H9 (cell line): ENCODE measurements at regions not wholly inside any gene's neighbourhood (a gene's known extent, or its start where the extent isn't known, plus 50 kb on each side); places are given as distances from the start of the nearest gene placed in this dataset.

Experiments used
- DNase-seq: peaks from one replicate; pipeline ENCODE4 v3.0.0-alpha.2; 2017
- H2AFZ ChIP-seq: one replicate; pipeline ENCODE4 v1.6.1; 2013; ENCODE audit warnings: mild to moderate bottlenecking, low read length, control low read depth, moderate library complexity
- H2AK5ac ChIP-seq: 2 replicates; pipeline ENCODE4 v1.6.1; 2013; ENCODE audit warnings: low read length, control low read depth, mixed read lengths; ENCODE audit not compliant: insufficient read length
- H2BK120ac ChIP-seq: one replicate; pipeline ENCODE4 v1.6.1; 2013; ENCODE audit warnings: low read depth, mild to moderate bottlenecking, low read length, control low read depth, inconsistent platforms; ENCODE audit not compliant: poor library complexity, severe bottlenecking
- H2BK12ac ChIP-seq: 2 replicates; pipeline ENCODE4 v1.6.1; 2013; ENCODE audit warnings: low read length, control low read depth, mixed read lengths, low read depth; ENCODE audit not compliant: insufficient read length
- H2BK15ac ChIP-seq: 2 replicates; pipeline ENCODE4 v1.6.1; 2013; ENCODE audit warnings: low read depth, low read length, control low read depth
- H2BK20ac ChIP-seq: one replicate; pipeline ENCODE4 v1.6.1; 2013; ENCODE audit warnings: low read depth, mild to moderate bottlenecking, low read length, control low read depth, inconsistent platforms; ENCODE audit not compliant: poor library complexity, severe bottlenecking
- H2BK5ac ChIP-seq: 2 replicates; pipeline ENCODE4 v1.6.1; 2013; ENCODE audit warnings: low read length, control low read depth, mixed read lengths; ENCODE audit not compliant: insufficient read length
- H3K14ac ChIP-seq: 2 replicates; pipeline ENCODE4 v1.6.1; 2013; ENCODE audit warnings: low read length, control low read depth; ENCODE audit not compliant: insufficient read depth
- H3K18ac ChIP-seq: 2 replicates; pipeline ENCODE4 v1.6.1; 2013; ENCODE audit warnings: low read depth, mild to moderate bottlenecking, mixed read lengths, low read length, control low read depth; ENCODE audit not compliant: insufficient read length
- H3K23ac ChIP-seq: 2 replicates; pipeline ENCODE4 v1.6.1; 2013; ENCODE audit warnings: low read length, control low read depth, mixed read lengths, low read depth; ENCODE audit not compliant: insufficient read length
- H3K23me2 ChIP-seq: 2 replicates; pipeline ENCODE4 v1.6.1; 2013; ENCODE audit warnings: low read depth, mild to moderate bottlenecking, mixed read lengths, low read length, control low read depth; ENCODE audit not compliant: insufficient read length, poor library complexity, severe bottlenecking
- H3K27ac ChIP-seq: 2 replicates; pipeline ENCODE4 v1.5.1; 2013; ENCODE audit warnings: low read length, control low read depth, mixed read lengths, low read depth; ENCODE audit not compliant: insufficient read length
- H3K27me3 ChIP-seq: 2 replicates; pipeline ENCODE4 v1.6.1; 2013; ENCODE audit warnings: low read length, control low read depth, inconsistent platforms; ENCODE audit not compliant: insufficient read depth
- H3K4ac ChIP-seq: 2 replicates; pipeline ENCODE4 v1.6.1; 2013; ENCODE audit warnings: low read depth, mild to moderate bottlenecking, control low read depth, inconsistent platforms, low read length, moderate library complexity
- H3K4me1 ChIP-seq: 2 replicates; pipeline ENCODE4 v1.6.1; 2013; ENCODE audit warnings: low read length, control low read depth, inconsistent platforms; ENCODE audit not compliant: insufficient read depth
- H3K4me2 ChIP-seq: 2 replicates; pipeline ENCODE4 v1.6.1; 2013; ENCODE audit warnings: low read length, control low read depth, mixed read lengths; ENCODE audit not compliant: insufficient read length, insufficient read depth
- H3K56ac ChIP-seq: 2 replicates; pipeline ENCODE4 v1.6.1; 2013; ENCODE audit warnings: low read depth, mild to moderate bottlenecking, mixed read lengths, low read length, control low read depth; ENCODE audit not compliant: insufficient read length
- H3K79me1 ChIP-seq: 2 replicates; pipeline ENCODE4 v1.6.1; 2013; ENCODE audit warnings: low read depth, mild to moderate bottlenecking, moderate library complexity, low read length, control low read depth, inconsistent platforms; ENCODE audit not compliant: insufficient read depth, poor library complexity, severe bottlenecking
- H3K79me2 ChIP-seq: 2 replicates; pipeline ENCODE4 v1.6.1; 2013; ENCODE audit warnings: low read length, control low read depth, inconsistent platforms; ENCODE audit not compliant: insufficient read depth
- H3K9ac ChIP-seq: 2 replicates; pipeline ENCODE4 v1.6.1; 2013; ENCODE audit warnings: low read length, control low read depth, mixed read lengths; ENCODE audit not compliant: insufficient read length; ENCODE audit errors: extremely low read depth
- H3K9me3 ChIP-seq: one replicate; pipeline ENCODE4 v1.6.1; 2013; ENCODE audit warnings: low read depth, low read length, inconsistent platforms; ENCODE audit not compliant: control insufficient read depth
- H3T11ph ChIP-seq: one replicate; pipeline ENCODE4 v1.6.1; 2013; ENCODE audit warnings: mild to moderate bottlenecking, low read length, control low read depth, inconsistent platforms
- H4K20me1 ChIP-seq: one replicate; pipeline ENCODE4 v1.6.1; 2013; ENCODE audit not compliant: control insufficient read depth, insufficient read length, insufficient read depth
- H4K5ac ChIP-seq: 2 replicates; pipeline ENCODE4 v1.6.1; 2013; ENCODE audit warnings: low read depth, mild to moderate bottlenecking, mixed read lengths, low read length, control low read depth; ENCODE audit not compliant: insufficient read length
- H4K8ac ChIP-seq: replicated peaks from 2 replicates; pipeline ENCODE4 v1.6.1; 2013; ENCODE audit warnings: low read length, control low read depth, mixed read lengths, low read depth; ENCODE audit not compliant: insufficient read length
- H4K91ac ChIP-seq: 2 replicates; pipeline ENCODE4 v1.6.1; 2013; ENCODE audit warnings: low read depth, mild to moderate bottlenecking, moderate library complexity, mixed read lengths, low read length, control low read depth; ENCODE audit not compliant: insufficient read length
- H3K27ac Mint-ChIP-seq, 3 experiments: 2 replicates in 2 of 3; 3 replicates in 1 of 3; pipeline ENCODE4 v1.8.0; 2020 to 2021; ENCODE audit warnings: mixed read lengths in 3 of 3, mild to moderate bottlenecking in 1 of 3, moderate library complexity in 1 of 3
- H3K27me3 Mint-ChIP-seq: 2 replicates; pipeline ENCODE4 v1.8.0; 2021; ENCODE audit warnings: low read depth, mild to moderate bottlenecking, moderate library complexity, mixed read lengths
- H3K36me3 Mint-ChIP-seq, 3 experiments: 2 replicates in 2 of 3; 3 replicates in 1 of 3; pipeline ENCODE4 v1.8.0; 2020 to 2021; ENCODE audit warnings: low read depth in 3 of 3, mixed read lengths in 3 of 3; ENCODE audit not compliant: insufficient read depth in 1 of 3
- H3K4me1 Mint-ChIP-seq, 2 experiments: 2 replicates each; pipeline ENCODE4 v1.8.0; 2020; ENCODE audit warnings: mixed read lengths in 2 of 2
- H3K4me3 Mint-ChIP-seq, 2 experiments: 2 replicates in 1 of 2; 3 replicates in 1 of 2; pipeline ENCODE4 v1.8.0; 2020 to 2021; ENCODE audit warnings: mild to moderate bottlenecking in 2 of 2, mixed read lengths in 2 of 2, moderate library complexity in 1 of 2
- H3K9me3 Mint-ChIP-seq, 2 experiments: 2 replicates in 1 of 2; 3 replicates in 1 of 2; pipeline ENCODE4 v1.8.0; 2020; ENCODE audit warnings: mild to moderate bottlenecking in 2 of 2, mixed read lengths in 2 of 2, moderate library complexity in 1 of 2
- TF ChIP-seq, protein P1 (sequence below): fragments of 200-600 bp; sonication (generic); conservative IDR thresholded peaks from 3 replicates; pipeline ENCODE4 v1.8.0; 2021; ENCODE audit warnings: antibody characterized with exemption, mild to moderate bottlenecking

- Mint-ChIP-seq H3K36me3 (no peaks in the 10 kb centered on the region; a peak in 3 of 7 replicates), H3K4me1 (peaks cover 0 to 12% of the 10 kb centered on the region in 2 experiments; a peak in 1 of 4 replicates), H3K9me3 (peaks cover 0 to 4% of the 10 kb centered on the region in 2 experiments; a peak in 3 of 5 replicates), H3K4me3 (no peak overlapping the region), H3K27ac (no peak overlapping the region), H3K27me3 (no peaks in the 10 kb centered on the region)
- Histone ChIP-seq H3K56ac (no peak overlapping the region), H4K5ac (no peak overlapping the region), H3K79me2 (no peaks in the 10 kb centered on the region), H4K20me1 (no peaks in the 10 kb centered on the region), H4K8ac (no peak overlapping the region), H2BK20ac (no peak overlapping the region), H3K27ac (no peak overlapping the region), H2AFZ (no peak overlapping the region), H4K91ac (no peak overlapping the region), H3K4me1 (no peaks in the 10 kb centered on the region), H3K27me3 (no peaks in the 10 kb centered on the region), H3K4me2 (no peak overlapping the region), H2BK120ac (no peak overlapping the region), H2BK15ac (no peak overlapping the region), H3K9me3 (no peaks in the 10 kb centered on the region), H3K79me1 (no peaks in the 10 kb centered on the region), H3K23me2 (no peaks in the 10 kb centered on the region), H3T11ph (no peak overlapping the region), H2BK12ac (no peak overlapping the region), H3K9ac (no peak overlapping the region), H3K18ac (no peak overlapping the region), H3K4ac (no peak overlapping the region), H3K14ac (no peak overlapping the region), H2AK5ac (no peak overlapping the region), H3K23ac (no peak overlapping the region), H2BK5ac (no peak overlapping the region)
- DNase-seq: no peak
- TF ChIP-seq, protein P1, sequence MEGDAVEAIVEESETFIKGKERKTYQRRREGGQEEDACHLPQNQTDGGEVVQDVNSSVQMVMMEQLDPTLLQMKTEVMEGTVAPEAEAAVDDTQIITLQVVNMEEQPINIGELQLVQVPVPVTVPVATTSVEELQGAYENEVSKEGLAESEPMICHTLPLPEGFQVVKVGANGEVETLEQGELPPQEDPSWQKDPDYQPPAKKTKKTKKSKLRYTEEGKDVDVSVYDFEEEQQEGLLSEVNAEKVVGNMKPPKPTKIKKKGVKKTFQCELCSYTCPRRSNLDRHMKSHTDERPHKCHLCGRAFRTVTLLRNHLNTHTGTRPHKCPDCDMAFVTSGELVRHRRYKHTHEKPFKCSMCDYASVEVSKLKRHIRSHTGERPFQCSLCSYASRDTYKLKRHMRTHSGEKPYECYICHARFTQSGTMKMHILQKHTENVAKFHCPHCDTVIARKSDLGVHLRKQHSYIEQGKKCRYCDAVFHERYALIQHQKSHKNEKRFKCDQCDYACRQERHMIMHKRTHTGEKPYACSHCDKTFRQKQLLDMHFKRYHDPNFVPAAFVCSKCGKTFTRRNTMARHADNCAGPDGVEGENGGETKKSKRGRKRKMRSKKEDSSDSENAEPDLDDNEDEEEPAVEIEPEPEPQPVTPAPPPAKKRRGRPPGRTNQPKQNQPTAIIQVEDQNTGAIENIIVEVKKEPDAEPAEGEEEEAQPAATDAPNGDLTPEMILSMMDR: no peak
These were observed 1191.2 kb downstream of the NSUN3 start for GRCh38 chr3:95254061-95254460.
